Upper lobe of right lung (tissue), 1 donor: ENCODE measurements at regions not wholly inside any gene's neighbourhood (a gene's known extent, or its start where the extent isn't known, plus 50 kb on each side); places are given as distances from the start of the nearest gene placed in this dataset.
"Not testable (repeated sequence)": the region's sequence is repeated elsewhere in the genome, so short reads cannot be mapped to it uniquely, and the experiment has no call there.

Experiments
- ATAC-seq: fragments of 200-7000 bp; cut with Tn5 transposase; one replicate; pipeline ENCODE4 v1.9.1; 2020; ENCODE audit warnings: mild to moderate bottlenecking, moderate library complexity
- DNase-seq: peaks from one replicate; pipeline ENCODE4 v3.0.0-alpha.2; 2020
- H3K27ac ChIP-seq: fragments of 200-600 bp; one replicate; pipeline ENCODE4 v1.8.0; 2022
- H3K27me3 ChIP-seq: fragments of 200-600 bp; one replicate; pipeline ENCODE4 v1.8.0; 2022; ENCODE audit warnings: mild to moderate bottlenecking
- H3K36me3 ChIP-seq: fragments of 200-600 bp; one replicate; pipeline ENCODE4 v1.8.0; 2022
- H3K4me1 ChIP-seq: fragments of 200-600 bp; one replicate; pipeline ENCODE4 v1.8.0; 2022
- H3K4me3 ChIP-seq: fragments of 200-600 bp; one replicate; pipeline ENCODE4 v1.8.0; 2022; ENCODE audit warnings: mild to moderate bottlenecking
- H3K9me3 ChIP-seq: fragments of 200-600 bp; one replicate; pipeline ENCODE4 v1.8.0; 2022
- CTCF ChIP-seq: fragments of 200-600 bp; IDR thresholded peaks from one replicate; pipeline ENCODE4 v1.8.0; 2022; ENCODE audit warnings: antibody characterized with exemption
- intact Hi-C: fragments of 100-400 bp; cut with DNase I; formaldehyde crosslinking; loops from one replicate; pipeline ENCODE4 v1.11.0; 2022
- donor health status: DM: no; HTN: yes; CAD: no; lungs with severe emphysema.

GRCh38 chr2:184993746-184994145, 395.4 kb downstream of the ZNF804A start:
- ATAC-seq = no peak
- Histone ChIP-seq H3K27me3 (no peaks in the 10 kb centered on the region), H3K4me3 (no peak overlapping the region), H3K9me3 (no peaks in the 10 kb centered on the region), H3K36me3 (no peaks in the 10 kb centered on the region), H3K27ac (no peak overlapping the region), H3K4me1 (no peaks in the 10 kb centered on the region)
- no peak for TF ChIP-seq CTCF
- intact Hi-C loops = no loop called here
- DNase-seq = no peak

- Histone ChIP-seq H3K27me3 (no peaks in the 10 kb centered on the region), H3K36me3 (no peaks in the 10 kb centered on the region), H3K4me1 (no peaks in the 10 kb centered on the region), H3K9me3 (no peaks in the 10 kb centered on the region), H3K4me3 (no peak overlapping the region), H3K27ac (no peak overlapping the region)
- DNase-seq (no peak), ATAC-seq (no peak)
- no peak for TF ChIP-seq CTCF
- intact Hi-C loops = no loop called here
Observed at GRCh38 chr2:185006481-185006880, 408.2 kb downstream of the ZNF804A start.

GRCh38 chr2:185012643-185013042, 414.3 kb downstream of the ZNF804A start:
- Histone ChIP-seq H3K9me3 (peaks cover 16% of the 10 kb centered on the region), H3K4me3 (no peak overlapping the region), H3K36me3 (no peaks in the 10 kb centered on the region), H3K27me3 (no peaks in the 10 kb centered on the region), H3K4me1 (no peaks in the 10 kb centered on the region), H3K27ac (no peak overlapping the region)
- intact Hi-C loops = no loop called here
- TF ChIP-seq CTCF = no peak
- DNase-seq (no peak), ATAC-seq (no peak)

- H3K4me3 ChIP-seq = no peak overlapping the region
- no peak overlapping the region for H3K27ac ChIP-seq
- intact Hi-C loops = no loop called here
- no peak for DNase-seq
- H3K4me1 ChIP-seq = no peaks in the 10 kb centered on the region
- H3K27me3 ChIP-seq = no peaks in the 10 kb centered on the region
- no peak for ATAC-seq
- no peak for TF ChIP-seq CTCF
- H3K9me3 ChIP-seq = peaks cover 16% of the 10 kb centered on the region
- H3K36me3 ChIP-seq = no peaks in the 10 kb centered on the region
Observed at GRCh38 chr2:185014076-185014475, 415.7 kb downstream of the ZNF804A start.

GRCh38 chr2:185025891-185026290, 427.6 kb downstream of the ZNF804A start:
- H3K36me3 ChIP-seq, ATAC-seq, H3K9me3 ChIP-seq, DNase-seq, H3K4me1 ChIP-seq, H3K27me3 ChIP-seq, H3K4me3 ChIP-seq, H3K27ac ChIP-seq, intact Hi-C loops: not testable (repeated sequence)

GRCh38 chr2:185035906-185036305, 437.6 kb downstream of the ZNF804A start:
- Histone ChIP-seq H3K36me3 (no peaks in the 10 kb centered on the region), H3K4me3 (no peak overlapping the region), H3K27me3 (no peaks in the 10 kb centered on the region), H3K9me3 (no peaks in the 10 kb centered on the region), H3K4me1 (no peaks in the 10 kb centered on the region), H3K27ac (no peak overlapping the region)
- no peak for TF ChIP-seq CTCF
- ATAC-seq = no peak
- intact Hi-C loops = no loop called here
- DNase-seq = no peak
